DND-41 (cell line): ENCODE measurements at regions not wholly inside any gene's neighbourhood (a gene's known extent, or its start where the extent isn't known, plus 50 kb on each side); places are given as distances from the start of the nearest gene placed in this dataset.

ENCODE experiments used
- CTCF ChIP-seq: IDR thresholded peaks from 2 replicates; pipeline ENCODE4 v1.5.1; 2012; ENCODE audit warnings: borderline replicate concordance, low read length, moderate library complexity, mild to moderate bottlenecking; ENCODE audit not compliant: poor library complexity, severe bottlenecking; ENCODE audit errors: extremely low read depth
- EZH2 ChIP-seq: IDR thresholded peaks from 3 replicates; pipeline ENCODE4 v1.6.1; 2012; ENCODE audit warnings: borderline replicate concordance, low read depth, mild to moderate bottlenecking, moderate library complexity, low read length, inconsistent platforms; ENCODE audit not compliant: severe bottlenecking

- no peak for TF ChIP-seq CTCF
- TF ChIP-seq EZH2 = no peak
Observed at GRCh38 chr16:48999044-48999443, 282.6 kb downstream of the CBLN1 start.
